Caco-2 (cell line): ENCODE measurements at regions not wholly inside any gene's neighbourhood (a gene's known extent, or its start where the extent isn't known, plus 50 kb on each side); places are given as distances from the start of the nearest gene placed in this dataset.

Experiments used
- BruUV-seq: library from RNA; stranded (reverse); fragments of 400-500 nt; replicated peaks from 2 replicates; lab custom pipeline; 2021; lab: Mats Ljungman, UMichigan
- CTCF ChIA-PET: fragments of 300-600 bp; sonication (Branson Sonifier 250); formaldehyde crosslinking; loops from one replicate; lab custom pipeline; 2022; ENCODE audit warnings: antibody characterized with exemption; lab: Charles Lee
- POLR2A ChIA-PET: fragments of 300-600 bp; sonication (Branson Sonifier 250); formaldehyde crosslinking; loops from one replicate; lab custom pipeline; 2022; ENCODE audit warnings: antibody characterized with exemption; lab: Charles Lee
- DNase-seq, 2 experiments: peaks; one replicate each; pipeline versions ENCODE4 v3.0.0 to v3.0.0-alpha.2; 2020 to 2022
- H3K27me3 ChIP-seq: replicated peaks from 2 replicates; pipeline ENCODE4 v1.6.0; 2011; ENCODE audit warnings: low read length; ENCODE audit not compliant: control insufficient read depth, insufficient read depth
- H3K36me3 ChIP-seq: 2 replicates; pipeline ENCODE4 v1.5.1; 2011; ENCODE audit warnings: low read length; ENCODE audit not compliant: control insufficient read depth, insufficient read depth
- H3K4me1 ChIP-seq: fragments of 250-450 bp; sonication (Bioruptor Pico); 2 replicates; pipeline ENCODE4 v1.5.1; 2020; ENCODE audit warnings: mild to moderate bottlenecking
- H3K4me3 ChIP-seq: 2 replicates; pipeline ENCODE4 v1.5.1; 2011; ENCODE audit warnings: low read depth, mild to moderate bottlenecking, control low read depth, low read length
- H3K9me3 ChIP-seq: fragments of 250-450 bp; sonication (Bioruptor Pico); 2 replicates; pipeline ENCODE4 v1.5.1; 2020; ENCODE audit warnings: mild to moderate bottlenecking, moderate library complexity
- H3K27ac Mint-ChIP-seq: one replicate; pipeline ENCODE4 v1.8.0; 2022; ENCODE audit warnings: mixed read lengths; ENCODE audit not compliant: unreplicated experiment
- H3K27me3 Mint-ChIP-seq: one replicate; pipeline ENCODE4 v1.8.0; 2022; ENCODE audit warnings: mixed read lengths; ENCODE audit not compliant: insufficient read depth, unreplicated experiment
- H3K36me3 Mint-ChIP-seq: one replicate; pipeline ENCODE4 v1.8.0; 2022; ENCODE audit warnings: mild to moderate bottlenecking, mixed read lengths; ENCODE audit not compliant: insufficient read depth, unreplicated experiment
- H3K4me1 Mint-ChIP-seq: one replicate; pipeline ENCODE4 v1.8.0; 2022; ENCODE audit warnings: low read depth, mixed read lengths; ENCODE audit not compliant: unreplicated experiment
- H3K4me3 Mint-ChIP-seq: one replicate; pipeline ENCODE4 v1.8.0; 2022; ENCODE audit warnings: mild to moderate bottlenecking, moderate library complexity, mixed read lengths; ENCODE audit not compliant: unreplicated experiment
- H3K9me3 Mint-ChIP-seq: one replicate; pipeline ENCODE4 v1.8.0; 2022; ENCODE audit warnings: mixed read lengths; ENCODE audit not compliant: unreplicated experiment
- CTCF ChIP-seq, 2 experiments: fragments of 200-600 bp in 1 of 2; IDR thresholded peaks; 1 replicate in 1 of 2; 2 replicates in 1 of 2; pipeline versions ENCODE4 v1.5.1 to v1.8.0; 2011 to 2022; ENCODE audit warnings: antibody characterized with exemption in 1 of 2, control low read depth in 1 of 2, inconsistent platforms in 1 of 2, low read depth in 1 of 2, low read length in 1 of 2, mild to moderate bottlenecking in 1 of 2, moderate library complexity in 1 of 2; ENCODE audit not compliant: insufficient read depth in 1 of 2, severe bottlenecking in 1 of 2, unreplicated experiment in 1 of 2
- intact Hi-C: fragments of 100-400 bp; cut with micrococcal nuclease; formaldehyde crosslinking; loops from one replicate; pipeline ENCODE4 v1.10.0; 2022; ENCODE audit not compliant: unreplicated experiment

GRCh38 chr18:68148863-68149262 lies 566.0 kb downstream of the TMX3 start:
- Mint-ChIP-seq H3K36me3 (no peaks in the 10 kb centered on the region), H3K9me3 (no peaks in the 10 kb centered on the region), H3K27me3 (peaks cover 3% of the 10 kb centered on the region), H3K4me3 (no peak overlapping the region), H3K27ac (no peak overlapping the region), H3K4me1 (no peaks in the 10 kb centered on the region)
- intact Hi-C loops: no loop called here
- ChIA-PET CTCF (no interaction called here), POLR2A (no interaction called here)
- Histone ChIP-seq H3K9me3 (no peaks in the 10 kb centered on the region), H3K4me1 (no peaks in the 10 kb centered on the region), H3K4me3 (no peak overlapping the region), H3K36me3 (no peaks in the 10 kb centered on the region), H3K27me3 (no peaks in the 10 kb centered on the region)
- BruUV-seq: no TSS peak
- no peak for DNase-seq
- TF ChIP-seq CTCF (IDR thresholded peaks at IDR 0.05; ENCODE audit: insufficient read depth in 1 of 2, low read depth in 1 of 2, low read length in 1 of 2, severe bottlenecking in 1 of 2, unreplicated experiment in 1 of 2): no peak

- H3K4me3 ChIP-seq: no peak overlapping the region
- no peaks in the 10 kb centered on the region for H3K36me3 ChIP-seq
- intact Hi-C loops: no loop called here
- H3K27ac Mint-ChIP-seq: no peak overlapping the region
- no peaks in the 10 kb centered on the region for H3K9me3 Mint-ChIP-seq
- H3K27me3 Mint-ChIP-seq: peaks cover 3% of the 10 kb centered on the region
- no TSS peak for BruUV-seq
- no peak overlapping the region for H3K4me3 Mint-ChIP-seq
- no peaks in the 10 kb centered on the region for H3K27me3 ChIP-seq
- ChIA-PET POLR2A (no interaction called here), CTCF (no interaction called here)
- no peak for DNase-seq
- H3K4me1 Mint-ChIP-seq: no peaks in the 10 kb centered on the region
- no peaks in the 10 kb centered on the region for H3K36me3 Mint-ChIP-seq
- no peak for TF ChIP-seq CTCF (IDR thresholded peaks at IDR 0.05; ENCODE audit: insufficient read depth in 1 of 2, low read depth in 1 of 2, low read length in 1 of 2, severe bottlenecking in 1 of 2, unreplicated experiment in 1 of 2)
- H3K9me3 ChIP-seq: no peaks in the 10 kb centered on the region
- no peaks in the 10 kb centered on the region for H3K4me1 ChIP-seq
These were observed 567.2 kb downstream of the TMX3 start for GRCh38 chr18:68147728-68148127.

- no peaks in the 10 kb centered on the region for H3K4me1 Mint-ChIP-seq
- no peaks in the 10 kb centered on the region for H3K9me3 ChIP-seq
- H3K36me3 Mint-ChIP-seq: no peaks in the 10 kb centered on the region
- no peak overlapping the region for H3K4me3 Mint-ChIP-seq
- no peaks in the 10 kb centered on the region for H3K36me3 ChIP-seq
- no TSS peak for BruUV-seq
- TF ChIP-seq CTCF (IDR thresholded peaks at IDR 0.05; ENCODE audit: insufficient read depth in 1 of 2, low read depth in 1 of 2, low read length in 1 of 2, severe bottlenecking in 1 of 2, unreplicated experiment in 1 of 2): no peak
- ChIA-PET CTCF (no interaction called here), POLR2A (no interaction called here)
- no peak overlapping the region for H3K27ac Mint-ChIP-seq
- no peaks in the 10 kb centered on the region for H3K27me3 ChIP-seq
- no peak for DNase-seq
- no peaks in the 10 kb centered on the region for H3K27me3 Mint-ChIP-seq
- H3K4me3 ChIP-seq: no peak overlapping the region
- no peaks in the 10 kb centered on the region for H3K4me1 ChIP-seq
- H3K9me3 Mint-ChIP-seq: no peaks in the 10 kb centered on the region
- intact Hi-C loops: no loop called here
These were observed 593.1 kb downstream of the TMX3 start for GRCh38 chr18:68121826-68122225.
